GM19238 (cell line): ENCODE measurements at regions not wholly inside any gene's neighbourhood (a gene's known extent, or its start where the extent isn't known, plus 50 kb on each side); places are given as distances from the start of the nearest gene placed in this dataset.
"Not testable (repeated sequence)": the region's sequence is repeated elsewhere in the genome, so short reads cannot be mapped to it uniquely, and the experiment has no call there.

ENCODE experiments used
- DNase-seq: peaks from one replicate; pipeline ENCODE4 v3.0.0; 2011; ENCODE audit warnings: low spot score; ENCODE audit not compliant: insufficient read length

- no peak for DNase-seq
Observed at GRCh38 chr6:23851522-23851921, 274.5 kb upstream of the NRSN1 start.

- not testable (repeated sequence) for DNase-seq
Observed at GRCh38 chr6:23853566-23854133, 272.4 kb upstream of the NRSN1 start.

- DNase-seq, result not testable (repeated sequence)
Observed at GRCh38 chr6:23854154-23854553, 271.9 kb upstream of the NRSN1 start.

- no peak for DNase-seq
Observed at GRCh38 chr6:23855497-23856116, 270.4 kb upstream of the NRSN1 start.

- DNase-seq, result no peak
Observed at GRCh38 chr6:23870496-23870895, 255.5 kb upstream of the NRSN1 start.

- DNase-seq, result no peak
Observed at GRCh38 chr6:23873161-23873560, 252.9 kb upstream of the NRSN1 start.

GRCh38 chr6:23875006-23875405 lies 251.0 kb upstream of the NRSN1 start:
- DNase-seq, result no peak

GRCh38 chr6:23879816-23880215 lies 246.2 kb upstream of the NRSN1 start:
- DNase-seq, result no peak

- no peak for DNase-seq
Observed at GRCh38 chr6:23890543-23891227, 235.3 kb upstream of the NRSN1 start.

GRCh38 chr6:23905133-23905815 lies 220.7 kb upstream of the NRSN1 start:
- DNase-seq, result no peak

GRCh38 chr6:23910420-23910819 lies 215.6 kb upstream of the NRSN1 start:
- no peak for DNase-seq

- DNase-seq, result no peak
Observed at GRCh38 chr6:23927935-23928334, 198.1 kb upstream of the NRSN1 start.

GRCh38 chr6:23929201-23929600 lies 196.8 kb upstream of the NRSN1 start:
- DNase-seq, result no peak

GRCh38 chr6:23940466-23940865 lies 185.5 kb upstream of the NRSN1 start:
- DNase-seq, result no peak

GRCh38 chr6:23951691-23952090 lies 174.3 kb upstream of the NRSN1 start:
- DNase-seq, result no peak

- DNase-seq, result no peak
Observed at GRCh38 chr6:23952245-23952644, 173.8 kb upstream of the NRSN1 start.

- no peak for DNase-seq
Observed at GRCh38 chr6:23953976-23954375, 172.0 kb upstream of the NRSN1 start.

- DNase-seq, result no peak
Observed at GRCh38 chr6:23957017-23957416, 169.0 kb upstream of the NRSN1 start.

GRCh38 chr6:23964865-23965264 lies 161.2 kb upstream of the NRSN1 start:
- no peak for DNase-seq

GRCh38 chr6:23969344-23969743 lies 156.7 kb upstream of the NRSN1 start:
- no peak for DNase-seq

- no peak for DNase-seq
Observed at GRCh38 chr6:23977706-23978105, 148.3 kb upstream of the NRSN1 start.

GRCh38 chr6:23980965-23981364 lies 145.1 kb upstream of the NRSN1 start:
- DNase-seq, result no peak
